SJSA1 (cell line): ENCODE measurements at regions not wholly inside any gene's neighbourhood (a gene's known extent, or its start where the extent isn't known, plus 50 kb on each side); places are given as distances from the start of the nearest gene placed in this dataset.

Experiments
- DNase-seq, 2 experiments: peaks; one replicate each; pipeline ENCODE4 v3.0.0-alpha.2; 2015 to 2020; ENCODE audit warnings: low spot score in 2 of 2, low read depth in 1 of 2
- H3K27ac ChIP-seq: fragments of 250-450 bp; sonication (Bioruptor Pico); 2 replicates; pipeline ENCODE4 v1.5.1; 2020; ENCODE audit warnings: mild to moderate bottlenecking, moderate library complexity
- H3K27me3 ChIP-seq: fragments of 250-450 bp; sonication (Bioruptor Pico); replicated peaks from 2 replicates; pipeline ENCODE4 v1.5.1; 2020; ENCODE audit warnings: mild to moderate bottlenecking, moderate library complexity
- H3K36me3 ChIP-seq: fragments of 250-450 bp; sonication (Bioruptor Pico); 2 replicates; pipeline ENCODE4 v1.5.1; 2020; ENCODE audit warnings: mild to moderate bottlenecking
- H3K4me1 ChIP-seq: fragments of 250-450 bp; sonication (Bioruptor Pico); replicated peaks from 2 replicates; pipeline ENCODE4 v1.6.1; 2021; ENCODE audit warnings: mild to moderate bottlenecking
- H3K4me3 ChIP-seq: fragments of 250-450 bp; sonication (Bioruptor Pico); 2 replicates; pipeline ENCODE4 v1.5.1; 2020; ENCODE audit warnings: mild to moderate bottlenecking
- H3K9me3 ChIP-seq: fragments of 250-450 bp; sonication (Bioruptor Pico); replicated peaks from 2 replicates; pipeline ENCODE4 v1.5.1; 2020; ENCODE audit warnings: mild to moderate bottlenecking

GRCh38 chr4:101730291-101731117, 60.0 kb upstream of the BANK1 start:
- peak; percentile 24 to 46 for DNase-seq
- H3K4me1 ChIP-seq = no peaks in the 10 kb centered on the region

GRCh38 chr4:101727238-101727637, 63.3 kb upstream of the BANK1 start:
- Histone ChIP-seq H3K9me3 (no peaks in the 10 kb centered on the region), H3K4me1 (no peaks in the 10 kb centered on the region), H3K4me3 (no peak overlapping the region), H3K36me3 (no peaks in the 10 kb centered on the region), H3K27me3 (no peaks in the 10 kb centered on the region), H3K27ac (no peak overlapping the region)
- no peak for DNase-seq

More at GRCh38 chr4:101730291-101731117, 60.0 kb upstream of the BANK1 start:
- no peaks in the 10 kb centered on the region for H3K36me3 ChIP-seq
- H3K27ac ChIP-seq = no peak overlapping the region
- no peaks in the 10 kb centered on the region for H3K27me3 ChIP-seq
- H3K9me3 ChIP-seq = no peaks in the 10 kb centered on the region
- H3K4me3 ChIP-seq = no peak overlapping the region

- no peak for DNase-seq
- Histone ChIP-seq H3K36me3 (no peaks in the 10 kb centered on the region), H3K27me3 (no peaks in the 10 kb centered on the region), H3K27ac (no peak overlapping the region), H3K4me3 (no peak overlapping the region), H3K9me3 (no peaks in the 10 kb centered on the region), H3K4me1 (no peaks in the 10 kb centered on the region)
Observed at GRCh38 chr4:101724093-101724492, 66.4 kb upstream of the BANK1 start.

- Histone ChIP-seq H3K27me3 (no peaks in the 10 kb centered on the region), H3K27ac (no peak overlapping the region), H3K4me1 (no peaks in the 10 kb centered on the region), H3K9me3 (no peaks in the 10 kb centered on the region), H3K36me3 (no peaks in the 10 kb centered on the region), H3K4me3 (no peak overlapping the region)
- no peak for DNase-seq
Observed at GRCh38 chr4:101718810-101719209, 71.7 kb upstream of the BANK1 start.

- H3K9me3 ChIP-seq = no peaks in the 10 kb centered on the region
- H3K27ac ChIP-seq = no peak overlapping the region
- H3K36me3 ChIP-seq = no peaks in the 10 kb centered on the region
- H3K4me3 ChIP-seq = no peak overlapping the region
- H3K27me3 ChIP-seq = no peaks in the 10 kb centered on the region
- H3K4me1 ChIP-seq = no peaks in the 10 kb centered on the region
- DNase-seq = no peak
Observed at GRCh38 chr4:101711590-101712260, 78.8 kb upstream of the BANK1 start.

- DNase-seq = no peak
- H3K27ac ChIP-seq = no peak overlapping the region
- H3K4me1 ChIP-seq = no peaks in the 10 kb centered on the region
- no peaks in the 10 kb centered on the region for H3K27me3 ChIP-seq
- H3K36me3 ChIP-seq = no peaks in the 10 kb centered on the region
- H3K4me3 ChIP-seq = no peak overlapping the region
- no peaks in the 10 kb centered on the region for H3K9me3 ChIP-seq
Observed at GRCh38 chr4:101710806-101711205, 79.7 kb upstream of the BANK1 start.

GRCh38 chr4:101708293-101709039, 82.1 kb upstream of the BANK1 start:
- Histone ChIP-seq H3K36me3 (no peaks in the 10 kb centered on the region), H3K9me3 (no peaks in the 10 kb centered on the region)
- DNase-seq = no peak

GRCh38 chr4:101707596-101707995, 82.9 kb upstream of the BANK1 start:
- Histone ChIP-seq H3K36me3 (no peaks in the 10 kb centered on the region), H3K4me1 (no peaks in the 10 kb centered on the region), H3K9me3 (no peaks in the 10 kb centered on the region), H3K27me3 (no peaks in the 10 kb centered on the region), H3K27ac (no peak overlapping the region), H3K4me3 (no peak overlapping the region)
- DNase-seq = no peak

More at GRCh38 chr4:101708293-101709039, 82.1 kb upstream of the BANK1 start:
- Histone ChIP-seq H3K27ac (no peak overlapping the region), H3K4me1 (no peaks in the 10 kb centered on the region), H3K4me3 (no peak overlapping the region), H3K27me3 (no peaks in the 10 kb centered on the region)

GRCh38 chr4:101706535-101707057, 83.9 kb upstream of the BANK1 start:
- Histone ChIP-seq H3K9me3 (no peaks in the 10 kb centered on the region), H3K4me1 (peaks cover 5% of the 10 kb centered on the region; the same call in 1 of the 2 replicates), H3K27me3 (no peaks in the 10 kb centered on the region), H3K36me3 (no peaks in the 10 kb centered on the region), H3K4me3 (no peak overlapping the region), H3K27ac (no peak overlapping the region)
- no peak for DNase-seq

- H3K27me3 ChIP-seq = no peaks in the 10 kb centered on the region
- no peak for DNase-seq
- H3K9me3 ChIP-seq = no peaks in the 10 kb centered on the region
- H3K27ac ChIP-seq = no peak overlapping the region
- peaks cover 5% of the 10 kb centered on the region; the same call in 1 of the 2 replicates for H3K4me1 ChIP-seq
- no peaks in the 10 kb centered on the region for H3K36me3 ChIP-seq
- H3K4me3 ChIP-seq = no peak overlapping the region
Observed at GRCh38 chr4:101701551-101701950, 89.0 kb upstream of the BANK1 start.

GRCh38 chr4:101699441-101700124, 90.9 kb upstream of the BANK1 start:
- no peaks in the 10 kb centered on the region for H3K27me3 ChIP-seq
- no peaks in the 10 kb centered on the region for H3K36me3 ChIP-seq
- peaks cover 5% of the 10 kb centered on the region; the same call in 1 of the 2 replicates for H3K4me1 ChIP-seq
- no peak for DNase-seq
- no peaks in the 10 kb centered on the region for H3K9me3 ChIP-seq
- no peak overlapping the region for H3K27ac ChIP-seq
- no peak overlapping the region for H3K4me3 ChIP-seq

GRCh38 chr4:101697266-101697665, 93.3 kb upstream of the BANK1 start:
- Histone ChIP-seq H3K27me3 (no peaks in the 10 kb centered on the region), H3K27ac (no peak overlapping the region), H3K36me3 (no peaks in the 10 kb centered on the region), H3K9me3 (no peaks in the 10 kb centered on the region), H3K4me3 (no peak overlapping the region), H3K4me1 (peaks cover 6% of the 10 kb centered on the region; the same call in 1 of the 2 replicates)
- no peak for DNase-seq

- Histone ChIP-seq H3K36me3 (no peaks in the 10 kb centered on the region), H3K4me1 (peaks cover 3% of the 10 kb centered on the region; the same call in 1 of the 2 replicates), H3K27ac (no peak overlapping the region), H3K4me3 (no peak overlapping the region), H3K9me3 (no peaks in the 10 kb centered on the region), H3K27me3 (no peaks in the 10 kb centered on the region)
- no peak for DNase-seq
Observed at GRCh38 chr4:101696276-101697010, 94.1 kb upstream of the BANK1 start.
